Prostate gland (tissue), 2 donors: ENCODE measurements at regions not wholly inside any gene's neighbourhood (a gene's known extent, or its start where the extent isn't known, plus 50 kb on each side); places are given as distances from the start of the nearest gene placed in this dataset.

Source experiments
- CTCF ChIP-seq, 4 experiments: fragments of 200-600 bp in 2 of 4; fragments of 450-650 bp in 2 of 4; sonication (generic) in 2 of 4; IDR thresholded peaks; 1 replicate in 3 of 4; 2 replicates in 1 of 4; pipeline ENCODE4 v1.5.1; 2016 to 2019; ENCODE audit warnings: antibody characterized with exemption in 4 of 4, mild to moderate bottlenecking in 2 of 4, moderate library complexity in 2 of 4
- POLR2A ChIP-seq: fragments of 450-650 bp; IDR thresholded peaks from one replicate; pipeline ENCODE4 v1.6.1; 2016; ENCODE audit warnings: antibody characterized with exemption, mild to moderate bottlenecking

DNA sequence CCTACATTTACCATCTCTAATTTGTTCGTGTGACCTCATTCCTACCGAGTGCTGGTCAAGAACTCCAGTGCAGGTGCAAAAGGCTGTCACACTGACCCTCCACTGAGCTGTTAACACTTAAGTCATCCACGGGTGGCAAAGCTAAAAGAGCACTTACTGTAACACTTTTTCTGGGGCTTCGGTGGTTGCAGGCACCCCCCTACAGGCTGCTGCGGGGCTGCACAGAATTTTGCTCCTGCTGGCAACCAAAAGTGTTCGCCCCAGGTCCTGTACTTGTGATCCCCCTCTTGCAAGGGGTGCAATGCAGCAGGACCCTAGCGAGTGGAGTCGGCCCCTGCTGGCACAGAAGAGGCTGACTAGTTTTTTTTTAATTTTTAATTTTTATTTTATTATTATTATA, 298.9 kb upstream of the CNTNAP2 start:
- TF ChIP-seq POLR2A (no peak), CTCF (IDR thresholded peaks at IDR 0.05) (no peak)
